ENCODE measurements at regions not wholly inside any gene's neighbourhood (a gene's known extent, or its start where the extent isn't known, plus 50 kb on each side); places are given as distances from the start of the nearest gene placed in this dataset.

- TF ChIP-seq CTCF (IDR thresholded peaks at IDR 0.05) (no peak), POLR2A (IDR thresholded peaks at IDR 0.05) (no peak)
These were observed 349.0 kb downstream of the TBC1D4 start for GRCh38 chr13:75132701-75133695.
